ENCODE measurements at regions not wholly inside any gene's neighbourhood (a gene's known extent, or its start where the extent isn't known, plus 50 kb on each side); places are given as distances from the start of the nearest gene placed in this dataset.
"Not testable (repeated sequence)": the region's sequence is repeated elsewhere in the genome, so short reads cannot be mapped to it uniquely, and the experiment has no call there.

GRCh38 chr2:226295123-226295522 is 504.5 kb downstream of the IRS1 start:
- Histone ChIP-seq H3K56ac (ENCODE audit: insufficient read length, low read depth, low read length) (no peak overlapping the region), H2BK15ac (ENCODE audit: low read depth, low read length) (no peak overlapping the region), H3K4me1 (ENCODE audit: insufficient read depth, low read length) (no peaks in the 10 kb centered on the region), H3K4me2 (ENCODE audit: insufficient read depth, insufficient read length, low read length) (no peak overlapping the region), H3K23ac (ENCODE audit: insufficient read length, low read depth, low read length) (no peak overlapping the region), H4K20me1 (ENCODE audit: control insufficient read depth, insufficient read depth, insufficient read length) (no peaks in the 10 kb centered on the region), H3K18ac (ENCODE audit: insufficient read length, low read depth, low read length) (no peak overlapping the region), H3K14ac (ENCODE audit: insufficient read depth, low read length) (no peak overlapping the region), H3T11ph (ENCODE audit: low read length) (no peak overlapping the region), H3K23me2 (ENCODE audit: insufficient read length, low read depth, low read length, poor library complexity, severe bottlenecking) (no peaks in the 10 kb centered on the region), H2BK5ac (ENCODE audit: insufficient read length, low read length) (no peak overlapping the region), H3K27me3 (ENCODE audit: insufficient read depth, low read length) (no peaks in the 10 kb centered on the region), H2BK120ac (ENCODE audit: low read depth, low read length, poor library complexity, severe bottlenecking) (no peak overlapping the region), H2AK5ac (ENCODE audit: insufficient read length, low read length) (no peak overlapping the region), H4K8ac (replicated peaks; ENCODE audit: insufficient read length, low read depth, low read length) (no peak overlapping the region), H3K79me1 (ENCODE audit: insufficient read depth, low read depth, low read length, poor library complexity, severe bottlenecking) (no peaks in the 10 kb centered on the region), H3K4ac (ENCODE audit: low read depth, low read length) (no peak overlapping the region), H3K79me2 (ENCODE audit: insufficient read depth, low read length) (no peaks in the 10 kb centered on the region), H4K5ac (ENCODE audit: insufficient read length, low read depth, low read length) (no peak overlapping the region), H3K27ac (ENCODE audit: insufficient read length, low read depth, low read length) (no peak overlapping the region), H3K9me3 (ENCODE audit: control insufficient read depth, low read depth, low read length) (no peaks in the 10 kb centered on the region), H2AFZ (ENCODE audit: low read length) (no peak overlapping the region), H2BK12ac (ENCODE audit: insufficient read length, low read depth, low read length) (no peak overlapping the region), H3K9ac (ENCODE audit: extremely low read depth, insufficient read length, low read length) (no peak overlapping the region), H4K91ac (ENCODE audit: insufficient read length, low read depth, low read length) (no peak overlapping the region), H2BK20ac (ENCODE audit: low read depth, low read length, poor library complexity, severe bottlenecking) (no peak overlapping the region)
- Mint-ChIP-seq H3K4me3 (no peak overlapping the region), H3K4me1 (no peaks in the 10 kb centered on the region), H3K27me3 (ENCODE audit: low read depth) (no peaks in the 10 kb centered on the region), H3K27ac (no peak overlapping the region), H3K36me3 (ENCODE audit: insufficient read depth in 1 of 3, low read depth in 3 of 3) (peaks cover 4 to 23% (median 11%) of the 10 kb centered on the region in 3 experiments; a peak in 6 of 7 replicates), H3K9me3 (peaks cover 20 to 24% of the 10 kb centered on the region in 2 experiments)
- WGBS (ENCODE audit: extremely low coverage, insufficient read length, low lambda C conversion rate) = no CpG with 5 or more reads among the region's 1 CpG
- no peak for DNase-seq
- TF ChIP-seq CTCF (conservative IDR thresholded peaks at IDR 0.05) = no peak

- H2BK15ac ChIP-seq (ENCODE audit: low read depth, low read length); H4K20me1 ChIP-seq (ENCODE audit: control insufficient read depth, insufficient read depth, insufficient read length); H3K27me3 Mint-ChIP-seq (ENCODE audit: low read depth); H2BK120ac ChIP-seq (ENCODE audit: low read depth, low read length, poor library complexity, severe bottlenecking); H3K4me3 Mint-ChIP-seq; H2BK12ac ChIP-seq (ENCODE audit: insufficient read length, low read depth, low read length); H3K4me1 ChIP-seq (ENCODE audit: insufficient read depth, low read length); H4K8ac ChIP-seq (replicated peaks; ENCODE audit: insufficient read length, low read depth, low read length); H3K4ac ChIP-seq (ENCODE audit: low read depth, low read length); H3T11ph ChIP-seq (ENCODE audit: low read length); H2BK5ac ChIP-seq (ENCODE audit: insufficient read length, low read length); H3K9ac ChIP-seq (ENCODE audit: extremely low read depth, insufficient read length, low read length); H3K27me3 ChIP-seq (ENCODE audit: insufficient read depth, low read length); H2AFZ ChIP-seq (ENCODE audit: low read length); H3K27ac Mint-ChIP-seq; H3K18ac ChIP-seq (ENCODE audit: insufficient read length, low read depth, low read length); H3K23ac ChIP-seq (ENCODE audit: insufficient read length, low read depth, low read length); H2BK20ac ChIP-seq (ENCODE audit: low read depth, low read length, poor library complexity, severe bottlenecking); H4K5ac ChIP-seq (ENCODE audit: insufficient read length, low read depth, low read length); H3K79me1 ChIP-seq (ENCODE audit: insufficient read depth, low read depth, low read length, poor library complexity, severe bottlenecking); H4K91ac ChIP-seq (ENCODE audit: insufficient read length, low read depth, low read length); H2AK5ac ChIP-seq (ENCODE audit: insufficient read length, low read length); DNase-seq; H3K27ac ChIP-seq (ENCODE audit: insufficient read length, low read depth, low read length); H3K9me3 ChIP-seq (ENCODE audit: control insufficient read depth, low read depth, low read length); H3K4me2 ChIP-seq (ENCODE audit: insufficient read depth, insufficient read length, low read length); H3K56ac ChIP-seq (ENCODE audit: insufficient read length, low read depth, low read length); H3K14ac ChIP-seq (ENCODE audit: insufficient read depth, low read length); H3K4me1 Mint-ChIP-seq; H3K79me2 ChIP-seq (ENCODE audit: insufficient read depth, low read length); H3K23me2 ChIP-seq (ENCODE audit: insufficient read length, low read depth, low read length, poor library complexity, severe bottlenecking): not testable (repeated sequence)
- WGBS (ENCODE audit: extremely low coverage, insufficient read length, low lambda C conversion rate) = no CpG with 5 or more reads among the region's 1 CpG
- H3K9me3 Mint-ChIP-seq = peaks cover 21 to 24% of the 10 kb centered on the region in 2 experiments
- peaks cover 4 to 23% (median 11%) of the 10 kb centered on the region in 3 experiments; a peak in 6 of 7 replicates for H3K36me3 Mint-ChIP-seq (ENCODE audit: insufficient read depth in 1 of 3, low read depth in 3 of 3)
Observed at GRCh38 chr2:226291281-226291680, 508.3 kb downstream of the IRS1 start.

All from H9 (cell line).